ENCODE measurements at regions not wholly inside any gene's neighbourhood (a gene's known extent, or its start where the extent isn't known, plus 50 kb on each side); places are given as distances from the start of the nearest gene placed in this dataset.

GRCh38 chr18:5618047-5618688 lies 74.4 kb upstream of the EPB41L3 start:
- CTCF ChIA-PET, result interaction anchor here (0.6 kb wide), 1 partner anchor 926 kb away, joined by 4 read pairs; no protein-coding TSS in a partner anchor
- TF ChIP-seq ZNF146 (tag by site-specific recombination; IDR thresholded peaks at IDR 0.05) (no peak), KLF9 (tag by site-specific recombination; IDR thresholded peaks at IDR 0.05; ENCODE audit: low read depth) (no peak), REST (tag by site-specific recombination; IDR thresholded peaks at IDR 0.05) (no peak), BCL11A (tag by site-specific recombination; IDR thresholded peaks at IDR 0.05; ENCODE audit: low read depth) (no peak), WT1 (tag by site-specific recombination; IDR thresholded peaks at IDR 0.05) (no peak), PATZ1 (tag by site-specific recombination; IDR thresholded peaks at IDR 0.05) (no peak), ZBTB10 (tag by site-specific recombination; IDR thresholded peaks at IDR 0.05) (no peak), GLI2 (tag by site-specific recombination; IDR thresholded peaks at IDR 0.05; ENCODE audit: borderline replicate concordance, low read depth) (no peak), ZNF148 (tag by site-specific recombination; IDR thresholded peaks at IDR 0.05; ENCODE audit: borderline replicate concordance) (no peak), ZNF792 (tag by site-specific recombination; IDR thresholded peaks at IDR 0.05) (no peak), ZSCAN5A (tag by site-specific recombination; IDR thresholded peaks at IDR 0.05) (no peak), KLF16 (tag by site-specific recombination; IDR thresholded peaks at IDR 0.05) (no peak)
- POLR2A ChIA-PET, result no interaction called here
- no peak overlapping the region for H3K27ac ChIP-seq (ENCODE audit: extremely low read depth, low read depth, low read length)
- H3K4me1 ChIP-seq (ENCODE audit: control insufficient read depth, insufficient read depth, low read length), result peaks cover 15% of the 10 kb centered on the region
- no peaks in the 10 kb centered on the region for H3K9me3 ChIP-seq (ENCODE audit: control insufficient read depth, insufficient read depth, low read depth, low read length)
- no peak overlapping the region for H3K4me3 ChIP-seq (ENCODE audit: low read depth, low read length)
- no peaks in the 10 kb centered on the region for H3K36me3 ChIP-seq (ENCODE audit: control insufficient read depth in 2 of 2, insufficient read depth in 1 of 2, low read length in 2 of 2)
